ENCODE measurements at regions not wholly inside any gene's neighbourhood (a gene's known extent, or its start where the extent isn't known, plus 50 kb on each side); places are given as distances from the start of the nearest gene placed in this dataset.

DNA sequence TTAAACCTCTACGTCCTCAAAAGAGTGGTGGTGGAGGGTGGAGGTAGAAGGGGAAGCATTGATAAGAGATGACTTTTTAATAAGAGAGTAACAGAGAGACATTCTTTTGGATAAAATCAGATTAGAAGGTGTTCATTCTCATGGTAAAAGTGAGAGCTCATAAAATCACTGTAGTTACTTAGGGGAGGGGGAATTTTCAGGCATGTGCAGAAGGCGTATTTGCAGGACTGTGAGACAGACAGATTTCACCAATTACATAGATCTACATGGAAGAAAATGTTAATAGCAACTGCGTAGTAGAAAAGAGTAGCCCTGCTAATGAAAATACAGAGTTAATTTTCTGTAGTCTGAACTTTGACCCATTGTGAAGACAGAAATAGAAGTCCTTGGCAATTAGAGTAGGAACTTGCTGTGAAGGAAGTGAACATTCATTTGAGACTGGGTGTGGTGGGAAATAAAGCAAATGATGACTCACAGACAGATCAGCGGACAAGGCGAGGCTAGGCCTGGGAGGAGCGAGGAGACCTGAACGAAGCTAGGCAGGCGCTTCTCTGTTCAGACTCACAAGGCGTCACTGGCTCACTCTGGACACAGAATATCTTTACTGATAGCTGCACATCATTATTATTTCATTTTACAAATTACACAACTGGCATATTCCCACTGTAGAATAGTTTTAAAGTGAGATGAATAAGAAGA lies 57.2 kb upstream of the FAM9C start:
- DNase-seq: peak; percentile 46

DNA sequence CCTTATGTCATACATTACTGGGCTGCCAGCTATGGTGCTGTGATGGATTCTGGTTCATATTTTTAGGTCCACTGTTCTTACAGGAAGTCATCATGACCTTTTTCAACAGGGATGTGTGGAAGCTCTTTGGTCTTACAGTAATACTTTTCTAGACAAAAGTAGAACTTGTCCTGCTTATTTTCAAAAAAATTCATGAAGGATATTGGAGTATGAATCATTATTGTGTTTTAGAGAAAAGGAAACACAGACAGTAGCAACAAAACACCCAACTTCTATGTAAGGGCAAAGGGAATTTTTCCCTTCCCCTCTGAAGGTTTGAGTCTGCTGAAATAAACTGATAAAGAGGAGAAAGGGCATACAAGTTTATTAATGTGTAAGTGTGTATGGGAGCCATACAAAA lies 54.7 kb upstream of the FAM9C start:
- no peak for DNase-seq

GRCh38 chrX:13096728-13097127 lies 52.3 kb upstream of the FAM9C start:
- DNase-seq: no peak

DNA sequence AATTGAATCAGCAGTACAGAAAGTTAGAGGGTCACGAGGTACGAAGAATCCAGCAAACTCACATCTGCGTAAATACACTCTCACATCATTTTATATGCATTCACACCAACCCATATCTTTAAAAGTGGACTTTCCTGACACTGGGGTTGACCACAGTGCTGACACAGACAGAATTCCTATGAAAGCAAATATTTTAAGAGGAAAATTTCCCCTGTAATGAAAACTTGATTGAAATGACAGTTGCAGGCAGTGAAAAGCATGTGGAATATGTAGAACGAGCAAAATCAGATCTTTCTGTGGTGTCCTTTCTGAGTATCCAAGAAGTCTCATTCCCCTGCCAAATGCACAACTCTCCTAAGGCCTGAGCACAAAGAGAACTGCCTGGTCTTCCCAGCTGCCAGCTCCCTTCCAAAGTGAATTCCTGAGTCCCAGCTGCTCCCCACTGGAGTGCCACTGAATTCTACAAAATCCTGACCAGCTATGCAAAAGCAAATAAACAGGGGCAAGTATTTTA lies 50.5 kb upstream of the FAM9C start:
- no peak for DNase-seq

- DNase-seq: no peak
Observed at GRCh38 chrX:13094374-13094773, 50.0 kb upstream of the FAM9C start.
